22Rv1 (cell line): ENCODE measurements at regions not wholly inside any gene's neighbourhood (a gene's known extent, or its start where the extent isn't known, plus 50 kb on each side); places are given as distances from the start of the nearest gene placed in this dataset.

Experiments
- ZFX ChIP-seq: fragments of 450-650 bp; IDR thresholded peaks from 2 replicates; pipeline ENCODE4 v1.6.1; 2017; ENCODE audit warnings: antibody characterized with exemption, borderline replicate concordance
- TF ChIP-seq, protein P1 (sequence below): fragments of 450-650 bp; IDR thresholded peaks from 2 replicates; pipeline ENCODE4 v1.5.1; 2017; ENCODE audit warnings: mild to moderate bottlenecking

DNA sequence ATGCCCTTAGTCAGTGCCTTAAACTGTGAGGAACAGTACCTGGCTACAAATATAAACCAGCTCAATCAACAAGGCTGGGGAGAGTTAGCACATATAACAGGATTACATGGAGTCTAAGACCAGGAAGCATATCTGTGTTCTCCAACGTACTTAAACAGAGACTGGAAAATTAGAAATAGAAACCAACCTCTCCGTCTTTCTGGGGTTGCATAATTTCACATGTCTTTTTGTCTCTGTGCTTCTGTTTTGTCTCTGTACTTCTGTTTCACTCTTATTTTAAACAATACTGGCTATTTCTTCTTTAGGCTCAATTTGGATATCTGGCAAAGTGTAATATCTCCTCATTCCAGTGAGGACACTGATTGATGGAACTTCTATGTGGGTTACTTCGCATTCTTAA, 749.0 kb upstream of the ZEB2 start:
- TF ChIP-seq, protein P1, sequence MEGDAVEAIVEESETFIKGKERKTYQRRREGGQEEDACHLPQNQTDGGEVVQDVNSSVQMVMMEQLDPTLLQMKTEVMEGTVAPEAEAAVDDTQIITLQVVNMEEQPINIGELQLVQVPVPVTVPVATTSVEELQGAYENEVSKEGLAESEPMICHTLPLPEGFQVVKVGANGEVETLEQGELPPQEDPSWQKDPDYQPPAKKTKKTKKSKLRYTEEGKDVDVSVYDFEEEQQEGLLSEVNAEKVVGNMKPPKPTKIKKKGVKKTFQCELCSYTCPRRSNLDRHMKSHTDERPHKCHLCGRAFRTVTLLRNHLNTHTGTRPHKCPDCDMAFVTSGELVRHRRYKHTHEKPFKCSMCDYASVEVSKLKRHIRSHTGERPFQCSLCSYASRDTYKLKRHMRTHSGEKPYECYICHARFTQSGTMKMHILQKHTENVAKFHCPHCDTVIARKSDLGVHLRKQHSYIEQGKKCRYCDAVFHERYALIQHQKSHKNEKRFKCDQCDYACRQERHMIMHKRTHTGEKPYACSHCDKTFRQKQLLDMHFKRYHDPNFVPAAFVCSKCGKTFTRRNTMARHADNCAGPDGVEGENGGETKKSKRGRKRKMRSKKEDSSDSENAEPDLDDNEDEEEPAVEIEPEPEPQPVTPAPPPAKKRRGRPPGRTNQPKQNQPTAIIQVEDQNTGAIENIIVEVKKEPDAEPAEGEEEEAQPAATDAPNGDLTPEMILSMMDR = no peak
- no peak for TF ChIP-seq ZFX
